ENCODE measurements at regions not wholly inside any gene's neighbourhood (a gene's known extent, or its start where the extent isn't known, plus 50 kb on each side); places are given as distances from the start of the nearest gene placed in this dataset.

GRCh38 chr5:125551797-125552196 lies 805.4 kb upstream of the ZNF608 start:
- WGBS, result 94% methylated on average over 4 of the region's 4 CpGs
- Histone ChIP-seq H3K27ac (no peak overlapping the region), H3K4me1 (peaks cover 10% of the 10 kb centered on the region), H3K36me3 (no peaks in the 10 kb centered on the region), H3K4me3 (no peak overlapping the region), H3K27me3 (no peaks in the 10 kb centered on the region), H3K9me3 (no peaks in the 10 kb centered on the region)
- no peak for DNase-seq (ENCODE audit: low spot score in 2 of 2)
- no peak for TF ChIP-seq CTCF (IDR thresholded peaks at IDR 0.05)

DNA sequence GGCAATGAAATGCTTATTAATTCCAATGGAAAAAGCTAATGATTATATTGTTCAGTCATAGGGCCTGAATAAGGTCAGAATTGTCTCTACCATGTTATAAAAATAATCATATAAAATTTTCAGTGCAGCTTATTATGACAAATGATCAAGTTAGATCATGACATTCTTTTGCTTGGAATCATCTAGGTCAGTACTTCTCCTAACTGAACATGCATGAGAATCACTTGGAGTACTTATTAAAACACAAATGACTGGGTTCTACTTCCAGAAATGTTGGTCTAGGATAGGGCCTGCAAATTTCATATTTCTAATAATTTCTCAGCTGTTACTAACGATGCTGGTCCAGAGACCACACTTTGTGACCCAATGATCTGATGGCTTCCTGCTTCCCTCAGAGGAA lies 806.0 kb upstream of the ZNF608 start:
- WGBS, result 67% methylated on average over 1 of the region's 1 CpG

DNA sequence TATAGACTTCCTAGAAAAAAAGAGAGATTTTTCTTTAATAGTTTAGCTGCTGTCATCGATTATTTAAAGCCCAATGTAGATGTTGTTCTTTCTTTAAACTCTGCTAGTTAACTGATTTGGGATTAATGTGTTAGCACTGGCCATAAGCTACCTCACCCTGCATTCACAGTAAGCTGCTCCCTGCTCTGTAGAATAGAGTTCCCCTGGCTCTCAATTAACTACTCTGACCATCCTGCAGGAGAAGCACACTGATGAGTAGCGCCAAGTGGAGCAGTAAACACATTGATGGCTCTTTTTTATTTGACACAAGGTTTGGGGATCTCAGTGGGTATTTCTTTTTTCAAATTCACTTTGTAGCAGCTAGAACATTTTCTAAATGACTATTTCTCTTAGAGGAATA lies 807.9 kb upstream of the ZNF608 start:
- DNase-seq (ENCODE audit: low spot score in 2 of 2), result no peak
- Histone ChIP-seq H3K4me3 (no peak overlapping the region), H3K4me1 (peaks cover 9% of the 10 kb centered on the region), H3K27me3 (no peaks in the 10 kb centered on the region), H3K36me3 (no peaks in the 10 kb centered on the region), H3K9me3 (no peaks in the 10 kb centered on the region), H3K27ac (no peak overlapping the region)
- 83% methylated on average over 2 of the region's 2 CpGs for WGBS
- TF ChIP-seq POLR2AphosphoS5 (IDR thresholded peaks at IDR 0.05), result no peak
- no peak for TF ChIP-seq POLR2A (IDR thresholded peaks at IDR 0.05)
- TF ChIP-seq EP300 (IDR thresholded peaks at IDR 0.05), result no peak
- no peak for TF ChIP-seq CTCF (IDR thresholded peaks at IDR 0.05)

More for the DNA sequence above, 806.0 kb upstream of the ZNF608 start:
- H3K4me3 ChIP-seq, result no peak overlapping the region
- no peaks in the 10 kb centered on the region for H3K9me3 ChIP-seq
- H3K27ac ChIP-seq, result no peak overlapping the region
- peaks cover 10% of the 10 kb centered on the region for H3K4me1 ChIP-seq
- DNase-seq (ENCODE audit: low spot score in 2 of 2), result no peak
- no peaks in the 10 kb centered on the region for H3K36me3 ChIP-seq
- no peak for TF ChIP-seq EP300 (IDR thresholded peaks at IDR 0.05)
- TF ChIP-seq POLR2AphosphoS5 (IDR thresholded peaks at IDR 0.05), result no peak
- H3K27me3 ChIP-seq, result no peaks in the 10 kb centered on the region

DNA sequence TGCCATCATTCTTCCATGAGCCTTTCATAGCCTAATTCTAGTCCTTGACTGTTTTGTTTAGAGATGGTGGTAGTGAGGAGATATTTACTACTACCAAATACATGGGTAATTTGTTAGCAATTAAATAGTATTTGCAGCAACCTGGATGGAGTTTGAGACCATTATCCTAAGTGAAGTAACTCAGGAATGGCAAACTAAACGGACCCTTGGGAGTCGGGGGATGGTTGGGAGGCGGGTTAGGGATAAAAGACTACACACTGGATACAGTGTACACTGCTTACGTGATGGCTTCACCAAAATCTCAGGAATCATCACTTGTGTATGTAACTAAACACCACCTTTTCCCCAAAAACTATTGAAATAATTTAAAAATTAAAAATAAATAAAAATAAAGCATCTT lies 809.2 kb upstream of the ZNF608 start:
- TF ChIP-seq POLR2AphosphoS5 (IDR thresholded peaks at IDR 0.05) (no peak), EP300 (IDR thresholded peaks at IDR 0.05) (no peak), CTCF (IDR thresholded peaks at IDR 0.05) (no peak), POLR2A (IDR thresholded peaks at IDR 0.05) (no peak)
- 94% methylated on average over 4 of the region's 4 CpGs for WGBS
- Histone ChIP-seq H3K4me1 (no peaks in the 10 kb centered on the region), H3K27me3 (no peaks in the 10 kb centered on the region), H3K27ac (no peak overlapping the region), H3K9me3 (no peaks in the 10 kb centered on the region), H3K36me3 (no peaks in the 10 kb centered on the region), H3K4me3 (no peak overlapping the region)
- no peak for DNase-seq (ENCODE audit: low spot score in 2 of 2)

GRCh38 chr5:125558016-125558415 lies 811.6 kb upstream of the ZNF608 start:
- H3K27me3 ChIP-seq, result no peaks in the 10 kb centered on the region
- no peak overlapping the region for H3K4me3 ChIP-seq
- WGBS, result 76% methylated on average over 1 of the region's 1 CpG
- H3K9me3 ChIP-seq, result no peaks in the 10 kb centered on the region
- TF ChIP-seq CTCF (IDR thresholded peaks at IDR 0.05) (no peak), EP300 (IDR thresholded peaks at IDR 0.05) (no peak), POLR2AphosphoS5 (IDR thresholded peaks at IDR 0.05) (no peak), POLR2A (IDR thresholded peaks at IDR 0.05) (no peak)
- H3K4me1 ChIP-seq, result no peaks in the 10 kb centered on the region
- no peaks in the 10 kb centered on the region for H3K36me3 ChIP-seq
- no peak overlapping the region for H3K27ac ChIP-seq
- no peak for DNase-seq (ENCODE audit: low spot score in 2 of 2)

DNA sequence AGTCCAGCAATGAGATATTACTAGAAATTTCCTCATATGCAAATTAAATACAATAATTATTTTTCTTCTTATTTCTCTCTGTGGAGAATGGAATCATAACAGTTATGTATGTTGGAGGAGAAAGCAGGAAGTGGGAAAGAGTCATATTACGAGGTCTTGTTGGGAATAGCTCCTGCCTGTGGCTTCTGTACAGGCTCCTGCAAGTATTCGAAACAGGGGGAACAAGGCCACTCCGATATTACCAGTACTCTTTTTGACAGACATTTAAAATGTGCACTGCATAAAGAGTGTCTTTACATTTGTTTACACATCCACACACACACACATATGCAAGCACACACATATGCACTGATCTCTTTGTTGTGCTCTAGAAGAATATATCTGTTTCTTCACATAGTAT lies 812.0 kb upstream of the ZNF608 start:
- no peak overlapping the region for H3K27ac ChIP-seq
- no peaks in the 10 kb centered on the region for H3K36me3 ChIP-seq
- H3K4me3 ChIP-seq, result no peak overlapping the region
- 77% methylated on average over 3 of the region's 3 CpGs for WGBS
- H3K27me3 ChIP-seq, result no peaks in the 10 kb centered on the region
- no peaks in the 10 kb centered on the region for H3K4me1 ChIP-seq
- no peaks in the 10 kb centered on the region for H3K9me3 ChIP-seq
- DNase-seq (ENCODE audit: low spot score in 2 of 2), result no peak
- no peak for TF ChIP-seq EP300 (IDR thresholded peaks at IDR 0.05)
- no peak for TF ChIP-seq CTCF (IDR thresholded peaks at IDR 0.05)
- no peak for TF ChIP-seq POLR2AphosphoS5 (IDR thresholded peaks at IDR 0.05)
- no peak for TF ChIP-seq POLR2A (IDR thresholded peaks at IDR 0.05)

Measured in suprapubic skin (tissue), 4 donors.